OCI-LY1 (cell line): ENCODE measurements at regions not wholly inside any gene's neighbourhood (a gene's known extent, or its start where the extent isn't known, plus 50 kb on each side); places are given as distances from the start of the nearest gene placed in this dataset.

Experiments
- H2AFZ ChIP-seq: fragments of 200-600 bp; sonication (generic), shearing (Covaris generic); 2 replicates; pipeline ENCODE4 v1.6.0; 2014; ENCODE audit warnings: antibody characterized with exemption, mild to moderate bottlenecking, low read length
- H3F3A ChIP-seq: fragments of 200-600 bp; sonication (generic), shearing (Covaris generic); 2 replicates; pipeline ENCODE4 v1.6.0; 2014; ENCODE audit warnings: mild to moderate bottlenecking, antibody characterized with exemption, low read length, moderate library complexity; ENCODE audit not compliant: insufficient read depth
- H3K27ac ChIP-seq: fragments of 200-600 bp; sonication (generic); 2 replicates; pipeline ENCODE4 v1.5.1; 2014; ENCODE audit warnings: low read length, mixed run types, mild to moderate bottlenecking, low read depth; ENCODE audit not compliant: poor library complexity, severe bottlenecking
- H3K27me3 ChIP-seq: fragments of 200-600 bp; sonication (generic); 2 replicates; pipeline ENCODE4 v1.6.0; 2014; ENCODE audit warnings: antibody characterized with exemption, mild to moderate bottlenecking, low read length, moderate library complexity; ENCODE audit not compliant: insufficient read depth
- H3K36me3 ChIP-seq: fragments of 200-600 bp; sonication (generic); 2 replicates; pipeline ENCODE4 v1.6.1; 2014; ENCODE audit warnings: mild to moderate bottlenecking, antibody characterized with exemption, low read length, moderate library complexity, mixed read lengths; ENCODE audit not compliant: insufficient read depth
- H3K4me1 ChIP-seq: fragments of 200-600 bp; sonication (generic); 2 replicates; pipeline ENCODE4 v1.5.1; 2014; ENCODE audit warnings: mild to moderate bottlenecking, low read length, moderate library complexity; ENCODE audit not compliant: insufficient read depth, severe bottlenecking
- H3K4me2 ChIP-seq: fragments of 200-600 bp; sonication (generic), shearing (Covaris generic); 2 replicates; pipeline ENCODE4 v1.6.1; 2014; ENCODE audit warnings: low read length
- H3K4me3 ChIP-seq: fragments of 200-600 bp; sonication (generic); 2 replicates; pipeline ENCODE4 v1.5.1; 2014; ENCODE audit warnings: low read length, low read depth, mild to moderate bottlenecking, mixed read lengths; ENCODE audit not compliant: poor library complexity, severe bottlenecking
- H3K79me2 ChIP-seq: fragments of 200-600 bp; shearing (Covaris generic); 2 replicates; pipeline ENCODE4 v1.6.1; 2016; ENCODE audit warnings: mixed run types, low read length, mixed read lengths; ENCODE audit not compliant: insufficient read depth
- H3K9ac ChIP-seq: fragments of 200-600 bp; sonication (generic), shearing (Covaris generic); 2 replicates; pipeline ENCODE4 v1.6.1; 2014; ENCODE audit warnings: mild to moderate bottlenecking, low read length, mixed read lengths
- H3K9me2 ChIP-seq: fragments of 200-600 bp; sonication (generic), shearing (Covaris generic); 2 replicates; pipeline ENCODE4 v1.6.1; 2014; ENCODE audit warnings: low read depth, mild to moderate bottlenecking, low read length, mixed read lengths
- H3K9me3 ChIP-seq: fragments of 200-600 bp; shearing (Covaris generic); 2 replicates; pipeline ENCODE4 v1.6.1; 2014; ENCODE audit warnings: low read length, mixed read lengths
- H4K20me1 ChIP-seq: fragments of 200-600 bp; sonication (generic), shearing (Covaris generic); 2 replicates; pipeline ENCODE4 v1.6.0; 2016; ENCODE audit warnings: mild to moderate bottlenecking, low read length; ENCODE audit not compliant: insufficient read depth
- CTCF ChIP-seq: fragments of 200-600 bp; sonication (generic), shearing (Covaris generic); IDR thresholded peaks from 2 replicates; pipeline ENCODE4 v1.5.1; 2017; ENCODE audit warnings: mild to moderate bottlenecking, antibody characterized with exemption, low read length, moderate library complexity, mixed read lengths
- EZH2 ChIP-seq: fragments of 200-600 bp; sonication (generic), shearing (Covaris generic); IDR thresholded peaks from 2 replicates; pipeline ENCODE4 v1.8.0; 2017; ENCODE audit warnings: borderline replicate concordance, mixed run types, mild to moderate bottlenecking, antibody characterized with exemption, low read length, moderate library complexity, mixed read lengths

DNA sequence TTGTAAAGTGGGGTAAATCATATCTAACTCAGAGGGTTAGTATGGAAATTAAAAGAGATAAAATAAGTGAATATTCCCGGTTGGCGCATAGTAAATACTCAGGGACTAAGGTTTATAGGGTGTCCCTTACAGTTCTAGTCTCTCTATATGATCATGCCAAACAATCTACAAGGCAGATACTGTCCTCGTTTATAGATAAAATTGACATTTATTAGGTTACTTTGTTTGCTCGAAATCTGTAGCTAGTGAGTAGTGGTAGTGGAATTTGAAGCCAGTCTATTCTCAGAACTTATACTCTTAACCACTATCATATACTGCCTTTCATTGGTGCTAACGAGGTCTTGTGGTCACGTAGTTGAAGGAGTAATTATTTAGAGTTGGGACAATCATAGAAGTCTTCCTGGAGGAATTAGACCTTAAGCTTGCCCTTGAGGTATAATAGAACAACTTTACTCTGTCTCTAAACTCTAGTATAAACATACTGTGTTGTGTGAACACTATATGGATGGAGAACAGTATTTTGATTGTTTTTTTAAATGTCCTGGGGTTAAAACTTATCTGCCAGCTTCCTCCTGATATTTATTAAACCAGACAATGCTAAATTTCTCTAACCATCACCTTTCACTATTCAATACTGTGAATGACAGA is 324.0 kb downstream of the STIM2 start:
- no peaks in the 10 kb centered on the region for H3K4me1 ChIP-seq
- no peaks in the 10 kb centered on the region for H3K36me3 ChIP-seq
- no peak overlapping the region for H3K4me2 ChIP-seq
- TF ChIP-seq CTCF (no peak), EZH2 (no peak)
- no peak overlapping the region for H3K27ac ChIP-seq
- H3K9me3 ChIP-seq = no peaks in the 10 kb centered on the region
- no peaks in the 10 kb centered on the region for H3K9me2 ChIP-seq
- no peak overlapping the region for H2AFZ ChIP-seq
- H3F3A ChIP-seq = no peaks in the 10 kb centered on the region
- no peaks in the 10 kb centered on the region for H3K79me2 ChIP-seq
- H3K9ac ChIP-seq = no peak overlapping the region
- H3K27me3 ChIP-seq = no peaks in the 10 kb centered on the region
- H3K4me3 ChIP-seq = no peak overlapping the region
- H4K20me1 ChIP-seq = no peaks in the 10 kb centered on the region

- no peaks in the 10 kb centered on the region for H3K9me2 ChIP-seq
- H4K20me1 ChIP-seq = no peaks in the 10 kb centered on the region
- no peak overlapping the region for H3K9ac ChIP-seq
- H2AFZ ChIP-seq = no peak overlapping the region
- no peaks in the 10 kb centered on the region for H3K27me3 ChIP-seq
- H3K4me3 ChIP-seq = no peak overlapping the region
- no peaks in the 10 kb centered on the region for H3K36me3 ChIP-seq
- H3K4me1 ChIP-seq = no peaks in the 10 kb centered on the region
- H3K79me2 ChIP-seq = no peaks in the 10 kb centered on the region
- H3K9me3 ChIP-seq = no peaks in the 10 kb centered on the region
- H3F3A ChIP-seq = no peaks in the 10 kb centered on the region
- no peak overlapping the region for H3K4me2 ChIP-seq
- TF ChIP-seq CTCF = no peak
- no peak for TF ChIP-seq EZH2
- H3K27ac ChIP-seq = no peak overlapping the region
These were observed 326.1 kb downstream of the STIM2 start for GRCh38 chr4:27186710-27187109.

DNA sequence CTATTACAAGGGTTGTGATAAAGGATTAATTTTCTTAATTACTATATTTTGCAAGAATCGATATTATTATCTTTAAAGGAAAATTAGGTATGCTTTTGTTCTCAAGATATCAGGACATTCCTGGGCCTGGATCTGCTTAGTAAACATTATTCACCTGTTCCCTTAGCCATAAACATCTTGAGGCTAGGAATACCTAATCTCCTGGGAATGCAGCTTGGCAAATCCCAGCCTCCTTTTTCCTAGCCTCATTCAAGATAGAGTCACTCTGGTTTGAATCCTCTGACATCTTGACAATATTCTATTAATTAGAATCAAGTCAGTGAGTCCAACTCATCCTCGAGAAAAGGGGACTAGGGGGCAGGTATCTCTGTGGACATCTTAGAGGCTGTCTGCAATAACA is 327.1 kb downstream of the STIM2 start:
- Histone ChIP-seq H3K4me2 (no peak overlapping the region), H3K9me2 (no peaks in the 10 kb centered on the region), H4K20me1 (no peaks in the 10 kb centered on the region), H3K27me3 (no peaks in the 10 kb centered on the region), H3K27ac (no peak overlapping the region), H3K4me1 (no peaks in the 10 kb centered on the region), H3K9me3 (no peaks in the 10 kb centered on the region), H3K4me3 (no peak overlapping the region), H3K36me3 (no peaks in the 10 kb centered on the region), H3F3A (no peaks in the 10 kb centered on the region), H3K9ac (no peak overlapping the region), H3K79me2 (no peaks in the 10 kb centered on the region), H2AFZ (no peak overlapping the region)
- TF ChIP-seq EZH2 = no peak
- TF ChIP-seq CTCF = no peak
